ENCODE measurements at regions not wholly inside any gene's neighbourhood (a gene's known extent, or its start where the extent isn't known, plus 50 kb on each side); places are given as distances from the start of the nearest gene placed in this dataset.

DNA sequence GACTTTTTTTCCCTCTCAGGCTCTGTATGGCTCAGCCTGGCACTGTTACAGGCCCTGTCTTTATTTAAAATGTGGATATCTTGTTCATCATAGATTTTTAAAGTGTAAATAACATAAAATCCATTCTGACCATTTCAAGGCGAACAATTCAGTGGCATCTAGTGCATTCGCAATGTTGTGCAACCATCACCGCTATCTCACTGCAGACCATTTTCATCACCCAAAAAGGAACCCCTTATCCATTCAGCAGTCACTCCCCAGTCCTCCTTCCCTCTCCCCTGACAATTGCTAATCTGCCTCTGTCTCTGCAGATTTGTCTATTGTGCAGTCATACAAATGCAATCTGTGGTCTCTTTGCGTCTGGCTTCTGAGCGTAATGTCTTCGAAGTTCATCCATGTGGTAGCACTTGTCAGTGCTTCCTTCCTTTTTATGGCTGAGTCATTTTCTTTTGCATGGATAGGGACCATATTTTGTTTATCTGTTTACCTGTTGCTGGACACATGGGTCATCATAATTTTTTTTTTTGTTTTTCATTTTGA, 148.8 kb upstream of the LHX5 start:
- no peak for DNase-seq (ENCODE audit: low read depth)

GRCh38 chr12:113619202-113619601, 147.5 kb upstream of the LHX5 start:
- DNase-seq (ENCODE audit: low read depth) = no peak

- DNase-seq (ENCODE audit: low read depth) = no peak
These were observed 141.7 kb upstream of the LHX5 start for GRCh38 chr12:113613414-113613813.

GRCh38 chr12:113612793-113613192, 141.1 kb upstream of the LHX5 start:
- DNase-seq (ENCODE audit: low read depth) = no peak

GRCh38 chr12:113612076-113612728, 140.5 kb upstream of the LHX5 start:
- DNase-seq (ENCODE audit: low read depth) = no peak

- no peak for DNase-seq (ENCODE audit: low read depth)
These were observed 140.0 kb upstream of the LHX5 start for GRCh38 chr12:113611652-113612051.

GRCh38 chr12:113610698-113611097, 139.0 kb upstream of the LHX5 start:
- DNase-seq (ENCODE audit: low read depth) = no peak

GRCh38 chr12:113609692-113610469, 138.2 kb upstream of the LHX5 start:
- DNase-seq (ENCODE audit: low read depth) = no peak

- no peak for DNase-seq (ENCODE audit: low read depth)
These were observed 133.0 kb upstream of the LHX5 start for GRCh38 chr12:113604666-113605065.

GRCh38 chr12:113601656-113602263, 130.1 kb upstream of the LHX5 start:
- peak; percentile 10 for DNase-seq (ENCODE audit: low read depth)

DNA sequence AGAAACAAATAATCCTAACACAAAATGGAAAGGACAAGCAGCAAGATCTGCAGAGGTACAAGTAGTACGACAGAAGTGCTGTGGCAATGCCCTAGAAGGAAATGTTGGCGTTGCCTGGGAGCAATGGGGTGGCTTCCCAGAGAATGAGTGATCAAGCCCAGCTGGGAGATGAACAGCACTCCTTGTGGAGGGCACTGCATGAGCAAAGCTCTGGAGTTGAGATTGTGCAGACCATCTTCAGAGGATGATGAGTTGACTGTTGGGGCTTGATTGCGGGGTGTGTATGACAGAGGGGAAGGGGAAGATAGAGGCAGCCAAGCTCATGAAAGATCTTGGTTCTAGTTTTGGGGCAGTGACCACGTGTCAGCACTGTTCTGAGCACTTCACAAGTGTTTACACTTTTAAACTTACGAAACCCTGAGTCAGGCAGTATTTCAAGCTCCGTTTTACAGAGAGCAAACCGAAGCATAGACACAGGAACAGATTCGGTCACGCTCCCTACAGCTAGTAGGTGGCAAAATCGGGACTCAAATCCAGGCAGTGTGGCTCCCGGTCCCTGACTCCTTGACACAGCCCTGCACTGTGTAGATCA, 127.2 kb upstream of the LHX5 start:
- DNase-seq (ENCODE audit: low read depth) = no peak

DNA sequence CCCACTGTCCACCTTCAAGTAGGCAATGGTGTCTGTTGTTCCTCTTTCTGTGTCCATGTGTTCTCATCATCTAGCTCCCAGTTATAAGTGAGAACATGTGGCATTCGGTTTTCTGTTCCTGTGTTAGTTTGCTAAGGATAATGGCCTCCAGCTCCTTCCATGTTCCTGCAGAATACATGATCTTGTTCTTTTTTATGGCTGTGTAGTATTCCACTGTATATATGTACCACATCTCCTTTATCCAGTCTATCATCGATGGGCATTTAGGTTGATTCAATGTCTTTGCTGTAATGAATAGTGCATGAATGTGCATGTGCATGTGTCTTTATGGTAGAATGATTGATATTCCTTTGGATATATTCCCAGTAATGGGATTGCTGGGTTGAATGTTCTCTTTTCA, 123.3 kb upstream of the LHX5 start:
- DNase-seq (ENCODE audit: low read depth) = no peak

DNA sequence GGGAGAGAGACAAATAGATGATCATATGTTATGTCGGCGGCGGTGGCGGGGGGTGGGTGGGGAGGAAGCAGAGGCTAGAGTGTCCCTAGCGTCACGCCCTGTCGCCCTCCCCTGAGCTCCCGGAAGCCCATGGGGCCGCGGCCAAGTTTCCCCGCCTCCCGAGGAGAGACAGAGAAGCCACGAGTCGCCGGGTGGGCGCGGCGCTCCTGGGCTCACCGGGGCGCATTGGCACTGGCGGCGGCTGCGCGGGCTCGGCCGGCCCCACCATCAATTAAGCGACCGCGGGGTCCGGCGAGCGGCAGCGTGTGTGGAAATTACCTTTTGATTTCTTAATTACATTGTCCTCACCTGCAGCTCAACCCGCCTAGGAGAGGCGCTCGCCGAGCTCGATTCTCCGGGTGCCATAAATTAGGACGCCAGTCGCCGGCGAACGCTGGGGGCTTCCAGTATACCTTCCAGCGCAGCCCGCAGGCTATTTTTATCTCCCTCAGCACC, 119.9 kb upstream of the LHX5 start:
- DNase-seq (ENCODE audit: low read depth) = no peak

- no peak for DNase-seq (ENCODE audit: low read depth)
These were observed 117.8 kb upstream of the LHX5 start for GRCh38 chr12:113589437-113589836.

GRCh38 chr12:113587720-113588119, 116.0 kb upstream of the LHX5 start:
- DNase-seq (ENCODE audit: low read depth) = no peak

DNA sequence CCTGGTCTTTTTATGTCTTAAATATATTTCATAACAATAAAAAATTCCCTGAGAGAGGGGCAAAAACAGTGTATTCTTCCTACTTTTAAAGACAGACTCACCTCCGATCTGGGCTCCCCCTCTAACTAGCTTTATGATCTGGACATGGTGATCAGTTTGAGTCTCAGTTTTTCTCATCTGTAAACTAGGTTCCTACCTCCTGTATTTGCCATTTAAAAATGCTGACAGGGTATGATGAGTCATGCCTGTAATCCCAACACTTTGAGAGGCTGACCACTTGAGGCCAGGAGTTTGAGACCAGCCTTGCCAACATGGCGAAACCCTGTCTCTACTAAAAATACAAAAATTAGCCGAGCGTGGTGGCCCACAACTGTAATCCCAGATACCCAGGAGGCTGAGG, 114.8 kb upstream of the LHX5 start:
- peak; percentile 7 for DNase-seq (ENCODE audit: low read depth)

- no peak for DNase-seq (ENCODE audit: low read depth)
These were observed 111.0 kb upstream of the LHX5 start for GRCh38 chr12:113582521-113583218.

GRCh38 chr12:113581342-113581741, 109.7 kb upstream of the LHX5 start:
- no peak for DNase-seq (ENCODE audit: low read depth)

GRCh38 chr12:113580437-113580836, 108.8 kb upstream of the LHX5 start:
- no peak for DNase-seq (ENCODE audit: low read depth)

GRCh38 chr12:113577464-113578129, 105.9 kb upstream of the LHX5 start:
- DNase-seq (ENCODE audit: low read depth) = no peak

DNA sequence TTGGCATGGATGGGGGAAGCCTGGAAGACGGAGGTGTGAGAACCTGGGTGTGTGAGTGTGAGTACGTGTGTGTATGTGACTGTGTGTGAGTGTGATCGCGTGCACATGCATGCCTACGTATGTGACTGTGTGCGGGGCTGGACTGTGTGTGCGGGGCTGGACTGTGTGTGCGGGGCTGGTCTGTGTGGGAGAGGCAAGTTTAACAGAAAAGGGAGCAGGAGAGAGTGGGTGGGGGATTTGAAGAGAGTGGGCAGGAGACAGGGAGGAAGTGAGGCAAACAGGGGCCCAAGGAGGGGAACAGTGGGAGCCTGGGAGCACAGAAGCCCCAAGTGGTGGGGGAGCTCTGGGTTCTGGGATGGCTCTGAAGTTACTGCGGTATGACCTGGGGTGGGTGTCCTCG, 103.7 kb upstream of the LHX5 start:
- DNase-seq (ENCODE audit: low read depth) = no peak
